ENCODE measurements at regions not wholly inside any gene's neighbourhood (a gene's known extent, or its start where the extent isn't known, plus 50 kb on each side); places are given as distances from the start of the nearest gene placed in this dataset.

DNA sequence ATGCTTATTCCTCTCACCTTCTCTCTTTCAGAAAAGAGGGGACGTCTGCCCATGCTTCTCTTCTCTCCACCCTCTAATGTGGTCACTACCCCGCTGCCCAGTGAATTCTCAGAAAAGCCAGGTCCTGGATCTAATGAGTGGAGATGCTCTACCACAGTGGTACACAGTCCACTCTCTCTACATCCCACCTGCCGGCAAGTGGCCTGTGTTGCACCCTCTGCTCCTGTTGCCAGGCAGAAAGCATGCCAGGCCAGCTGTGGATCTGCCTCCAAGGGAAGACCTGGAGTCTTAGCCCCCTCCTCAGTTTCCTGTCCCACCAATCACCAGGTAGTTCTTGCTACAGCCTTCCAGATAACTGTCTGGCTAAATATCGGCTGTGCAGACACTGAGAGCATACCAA is 71.2 kb upstream of the SPDL1 start:
- no peaks in the 10 kb centered on the region for H3K36me3 Mint-ChIP-seq (ENCODE audit: low read depth)
- H3K4me1 Mint-ChIP-seq, result no peaks in the 10 kb centered on the region
- DNase-seq, result no peak
- TF ChIP-seq, protein P1, sequence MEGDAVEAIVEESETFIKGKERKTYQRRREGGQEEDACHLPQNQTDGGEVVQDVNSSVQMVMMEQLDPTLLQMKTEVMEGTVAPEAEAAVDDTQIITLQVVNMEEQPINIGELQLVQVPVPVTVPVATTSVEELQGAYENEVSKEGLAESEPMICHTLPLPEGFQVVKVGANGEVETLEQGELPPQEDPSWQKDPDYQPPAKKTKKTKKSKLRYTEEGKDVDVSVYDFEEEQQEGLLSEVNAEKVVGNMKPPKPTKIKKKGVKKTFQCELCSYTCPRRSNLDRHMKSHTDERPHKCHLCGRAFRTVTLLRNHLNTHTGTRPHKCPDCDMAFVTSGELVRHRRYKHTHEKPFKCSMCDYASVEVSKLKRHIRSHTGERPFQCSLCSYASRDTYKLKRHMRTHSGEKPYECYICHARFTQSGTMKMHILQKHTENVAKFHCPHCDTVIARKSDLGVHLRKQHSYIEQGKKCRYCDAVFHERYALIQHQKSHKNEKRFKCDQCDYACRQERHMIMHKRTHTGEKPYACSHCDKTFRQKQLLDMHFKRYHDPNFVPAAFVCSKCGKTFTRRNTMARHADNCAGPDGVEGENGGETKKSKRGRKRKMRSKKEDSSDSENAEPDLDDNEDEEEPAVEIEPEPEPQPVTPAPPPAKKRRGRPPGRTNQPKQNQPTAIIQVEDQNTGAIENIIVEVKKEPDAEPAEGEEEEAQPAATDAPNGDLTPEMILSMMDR (IDR thresholded peaks at IDR 0.05), result no peak
- peaks cover 9% of the 10 kb centered on the region for H3K27me3 Mint-ChIP-seq (ENCODE audit: low read depth, poor library complexity)
- no peak overlapping the region for H3K27ac Mint-ChIP-seq
- H3K9me3 Mint-ChIP-seq, result peaks cover 4% of the 10 kb centered on the region
- H3K4me3 Mint-ChIP-seq, result no peak overlapping the region

DNA sequence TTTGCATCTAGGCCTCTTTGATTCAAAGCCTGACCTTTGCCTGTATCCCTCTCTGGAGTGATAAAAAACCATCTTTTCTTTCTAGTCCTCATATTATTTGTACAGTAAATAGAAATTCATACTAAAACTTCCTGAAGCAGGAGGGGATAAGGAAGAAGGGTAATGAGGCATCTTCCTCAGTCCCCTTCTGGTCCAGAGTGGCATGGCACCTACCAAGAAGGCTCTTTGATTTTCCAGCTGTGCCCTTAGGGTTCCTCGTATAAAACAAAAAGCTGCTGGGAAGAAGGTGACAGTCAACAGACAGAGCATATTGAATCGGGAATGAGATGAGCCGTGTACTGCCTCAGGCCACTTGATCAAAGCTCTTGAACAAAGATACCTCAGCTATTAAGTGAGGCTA is 71.9 kb upstream of the SPDL1 start:
- TF ChIP-seq, protein P1 (IDR thresholded peaks at IDR 0.05), result no peak
- H3K9me3 Mint-ChIP-seq, result peaks cover 4% of the 10 kb centered on the region

DNA sequence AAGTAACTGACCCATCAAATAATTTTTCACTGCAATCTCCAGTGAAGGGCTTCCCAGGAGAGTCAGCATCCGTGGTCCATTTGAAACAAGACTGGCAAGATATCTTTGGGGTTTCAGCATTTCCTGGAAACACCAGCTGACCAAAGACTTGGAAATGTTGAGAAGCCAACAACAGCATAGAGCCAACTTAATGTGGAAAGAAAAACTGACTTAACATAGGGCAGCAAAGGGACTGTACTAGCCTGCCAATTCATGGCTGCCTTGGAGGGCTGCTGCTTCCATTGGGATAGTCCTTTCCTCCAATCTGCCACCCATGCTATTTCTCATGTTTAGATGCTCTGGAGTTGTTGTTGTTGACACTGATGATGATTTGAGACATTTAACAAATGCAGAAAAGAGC is 76.5 kb upstream of the SPDL1 start:
- no peak for DNase-seq
- peaks cover 7% of the 10 kb centered on the region for H3K27me3 Mint-ChIP-seq (ENCODE audit: low read depth, poor library complexity)
- H3K27ac Mint-ChIP-seq, result no peak overlapping the region
- no peaks in the 10 kb centered on the region for H3K36me3 Mint-ChIP-seq (ENCODE audit: low read depth)
- peaks cover 4% of the 10 kb centered on the region for H3K4me1 Mint-ChIP-seq
- TF ChIP-seq, protein P1 (IDR thresholded peaks at IDR 0.05), result no peak
- peaks cover 4% of the 10 kb centered on the region for H3K9me3 Mint-ChIP-seq
- H3K4me3 Mint-ChIP-seq, result no peak overlapping the region

More for the DNA sequence above, 71.9 kb upstream of the SPDL1 start:
- peaks cover 9% of the 10 kb centered on the region for H3K27me3 Mint-ChIP-seq (ENCODE audit: low read depth, poor library complexity)
- no peaks in the 10 kb centered on the region for H3K36me3 Mint-ChIP-seq (ENCODE audit: low read depth)
- no peak for DNase-seq
- H3K27ac Mint-ChIP-seq, result no peak overlapping the region
- H3K4me1 Mint-ChIP-seq, result no peaks in the 10 kb centered on the region
- no peak overlapping the region for H3K4me3 Mint-ChIP-seq

DNA sequence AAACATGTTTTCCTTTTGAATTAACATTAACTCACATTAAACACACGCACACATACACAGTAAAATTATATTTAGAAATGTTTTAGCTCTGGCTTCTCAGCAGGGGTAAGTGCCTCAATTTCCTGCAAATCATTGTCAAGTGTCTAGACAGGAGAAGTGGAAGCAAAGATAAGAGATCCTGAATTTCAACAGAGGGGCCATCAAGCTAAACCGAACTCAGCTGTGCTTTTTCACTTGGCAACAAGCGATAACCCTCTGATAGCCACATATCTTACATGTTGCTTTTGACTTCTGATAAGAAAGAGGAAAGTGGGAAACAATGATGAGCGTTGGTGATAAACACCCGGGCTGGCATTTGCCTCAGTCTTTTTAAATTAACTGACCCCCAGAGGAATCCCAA is 79.7 kb upstream of the SPDL1 start:
- Mint-ChIP-seq H3K36me3 (ENCODE audit: low read depth) (no peaks in the 10 kb centered on the region), H3K4me3 (no peak overlapping the region), H3K27ac (no peak overlapping the region), H3K27me3 (ENCODE audit: low read depth, poor library complexity) (peaks cover 10% of the 10 kb centered on the region), H3K9me3 (peaks cover 2% of the 10 kb centered on the region), H3K4me1 (peaks cover 4% of the 10 kb centered on the region)
- no peak for DNase-seq
- TF ChIP-seq, protein P1 (IDR thresholded peaks at IDR 0.05), result no peak

DNA sequence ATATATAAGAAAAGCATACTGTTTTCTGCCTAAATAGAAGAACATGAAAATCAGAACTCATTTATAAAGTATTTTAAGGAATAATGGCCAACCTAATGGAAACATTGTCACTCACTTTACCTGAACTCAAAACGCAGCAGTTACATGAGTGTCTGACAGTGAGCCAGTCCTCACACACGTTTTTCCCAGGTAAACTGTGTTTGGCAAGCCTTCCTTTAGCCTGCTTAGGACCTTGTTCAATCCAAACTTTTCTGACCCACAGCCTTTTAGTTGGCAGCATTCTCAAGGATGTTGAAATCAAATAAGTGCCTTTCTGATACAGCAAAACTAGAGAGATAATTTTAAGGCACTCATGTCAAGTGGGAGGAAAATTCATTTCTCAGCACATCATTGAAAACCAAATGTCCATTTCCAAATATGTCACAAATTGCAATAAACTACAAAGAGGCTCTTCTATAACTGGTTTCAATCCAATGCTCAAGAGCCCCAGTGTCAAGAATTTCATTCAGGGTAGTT is 83.5 kb upstream of the SPDL1 start:
- H3K4me3 Mint-ChIP-seq, result no peak overlapping the region

DNA sequence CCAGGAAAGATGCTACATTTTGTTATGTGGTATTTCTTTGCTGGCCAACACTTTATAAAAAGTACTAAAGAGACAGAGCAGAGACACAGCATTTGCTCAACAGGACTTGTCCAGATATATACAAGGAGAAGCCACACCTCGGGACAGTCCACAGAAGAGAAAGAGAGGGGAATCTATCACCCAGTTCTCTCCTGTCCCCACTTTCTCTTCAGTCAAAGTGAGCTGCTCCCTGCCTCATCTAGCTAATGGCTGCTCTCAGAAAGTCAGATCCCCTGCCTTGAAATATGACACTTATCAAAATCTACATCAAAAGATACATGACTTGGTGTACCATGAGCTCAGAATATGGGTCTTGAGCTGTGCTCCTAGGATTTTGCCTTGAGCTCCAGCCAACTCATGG is 86.7 kb upstream of the SPDL1 start:
- no peaks in the 10 kb centered on the region for H3K4me1 Mint-ChIP-seq
- no peak overlapping the region for H3K27ac Mint-ChIP-seq
- H3K9me3 Mint-ChIP-seq, result no peaks in the 10 kb centered on the region
- TF ChIP-seq, protein P1 (IDR thresholded peaks at IDR 0.05), result no peak
- no peak for DNase-seq
- no peak overlapping the region for H3K4me3 Mint-ChIP-seq
- H3K36me3 Mint-ChIP-seq (ENCODE audit: low read depth), result no peaks in the 10 kb centered on the region
- peaks cover 6% of the 10 kb centered on the region for H3K27me3 Mint-ChIP-seq (ENCODE audit: low read depth, poor library complexity)

More for the DNA sequence above, 83.5 kb upstream of the SPDL1 start:
- DNase-seq, result no peak
- TF ChIP-seq, protein P1 (IDR thresholded peaks at IDR 0.05), result no peak
- Mint-ChIP-seq H3K27ac (no peak overlapping the region), H3K9me3 (no peaks in the 10 kb centered on the region), H3K27me3 (ENCODE audit: low read depth, poor library complexity) (peaks cover 6% of the 10 kb centered on the region), H3K36me3 (ENCODE audit: low read depth) (no peaks in the 10 kb centered on the region), H3K4me1 (peaks cover 4% of the 10 kb centered on the region)
